Endothelial cell (in vitro differentiated cells): ENCODE measurements at regions not wholly inside any gene's neighbourhood (a gene's known extent, or its start where the extent isn't known, plus 50 kb on each side); places are given as distances from the start of the nearest gene placed in this dataset.

Experiments used
- DNase-seq: peaks from one replicate; pipeline ENCODE4 v3.0.0; 2021; ENCODE audit warnings: low spot score
- H3K27ac Mint-ChIP-seq: one replicate; pipeline ENCODE4 v1.8.0; 2021; ENCODE audit warnings: mixed read lengths, inconsistent platforms; ENCODE audit not compliant: unreplicated experiment
- H3K27me3 Mint-ChIP-seq: one replicate; pipeline ENCODE4 v1.8.0; 2021; ENCODE audit warnings: mild to moderate bottlenecking, moderate library complexity, mixed read lengths, inconsistent platforms; ENCODE audit not compliant: unreplicated experiment
- H3K36me3 Mint-ChIP-seq: one replicate; pipeline ENCODE4 v1.8.0; 2021; ENCODE audit warnings: mild to moderate bottlenecking, low read depth, mixed read lengths, inconsistent platforms; ENCODE audit not compliant: unreplicated experiment
- H3K4me1 Mint-ChIP-seq: one replicate; pipeline ENCODE4 v1.8.0; 2021; ENCODE audit warnings: mild to moderate bottlenecking, mixed read lengths, inconsistent platforms; ENCODE audit not compliant: unreplicated experiment
- H3K4me3 Mint-ChIP-seq: one replicate; pipeline ENCODE4 v1.8.0; 2021; ENCODE audit warnings: mild to moderate bottlenecking, mixed read lengths, inconsistent platforms; ENCODE audit not compliant: unreplicated experiment
- H3K9me3 Mint-ChIP-seq: one replicate; pipeline ENCODE4 v1.8.0; 2021; ENCODE audit warnings: mixed read lengths, inconsistent platforms; ENCODE audit not compliant: unreplicated experiment
- TF ChIP-seq, protein P1 (sequence below): fragments of 200-600 bp; sonication (generic); IDR thresholded peaks from one replicate; pipeline ENCODE4 v1.5.0; 2021; ENCODE audit warnings: antibody characterized with exemption; ENCODE audit not compliant: unreplicated experiment

- Mint-ChIP-seq H3K4me1 (peaks cover 14% of the 10 kb centered on the region), H3K27ac (no peak overlapping the region), H3K9me3 (no peaks in the 10 kb centered on the region), H3K4me3 (no peak overlapping the region), H3K27me3 (peaks cover 6% of the 10 kb centered on the region), H3K36me3 (no peaks in the 10 kb centered on the region)
- TF ChIP-seq, protein P1, sequence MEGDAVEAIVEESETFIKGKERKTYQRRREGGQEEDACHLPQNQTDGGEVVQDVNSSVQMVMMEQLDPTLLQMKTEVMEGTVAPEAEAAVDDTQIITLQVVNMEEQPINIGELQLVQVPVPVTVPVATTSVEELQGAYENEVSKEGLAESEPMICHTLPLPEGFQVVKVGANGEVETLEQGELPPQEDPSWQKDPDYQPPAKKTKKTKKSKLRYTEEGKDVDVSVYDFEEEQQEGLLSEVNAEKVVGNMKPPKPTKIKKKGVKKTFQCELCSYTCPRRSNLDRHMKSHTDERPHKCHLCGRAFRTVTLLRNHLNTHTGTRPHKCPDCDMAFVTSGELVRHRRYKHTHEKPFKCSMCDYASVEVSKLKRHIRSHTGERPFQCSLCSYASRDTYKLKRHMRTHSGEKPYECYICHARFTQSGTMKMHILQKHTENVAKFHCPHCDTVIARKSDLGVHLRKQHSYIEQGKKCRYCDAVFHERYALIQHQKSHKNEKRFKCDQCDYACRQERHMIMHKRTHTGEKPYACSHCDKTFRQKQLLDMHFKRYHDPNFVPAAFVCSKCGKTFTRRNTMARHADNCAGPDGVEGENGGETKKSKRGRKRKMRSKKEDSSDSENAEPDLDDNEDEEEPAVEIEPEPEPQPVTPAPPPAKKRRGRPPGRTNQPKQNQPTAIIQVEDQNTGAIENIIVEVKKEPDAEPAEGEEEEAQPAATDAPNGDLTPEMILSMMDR: no peak
- no peak for DNase-seq
Measured at GRCh38 chr5:6194261-6194875, 184.0 kb downstream of the MED10 start.

- peaks cover 14% of the 10 kb centered on the region for H3K4me1 Mint-ChIP-seq
Measured at GRCh38 chr5:6193310-6193709, 185.0 kb downstream of the MED10 start.

GRCh38 chr5:6190838-6191237 lies 187.5 kb downstream of the MED10 start:
- Mint-ChIP-seq H3K4me3 (no peak overlapping the region), H3K9me3 (no peaks in the 10 kb centered on the region), H3K36me3 (no peaks in the 10 kb centered on the region), H3K27ac (no peak overlapping the region), H3K27me3 (peaks cover 2% of the 10 kb centered on the region), H3K4me1 (peaks cover 9% of the 10 kb centered on the region)
- TF ChIP-seq, protein P1: no peak
- no peak for DNase-seq

More at GRCh38 chr5:6193310-6193709, 185.0 kb downstream of the MED10 start:
- Mint-ChIP-seq H3K27ac (no peak overlapping the region), H3K27me3 (peaks cover 6% of the 10 kb centered on the region), H3K9me3 (no peaks in the 10 kb centered on the region), H3K36me3 (no peaks in the 10 kb centered on the region), H3K4me3 (no peak overlapping the region)
- TF ChIP-seq, protein P1: no peak
- no peak for DNase-seq

DNA sequence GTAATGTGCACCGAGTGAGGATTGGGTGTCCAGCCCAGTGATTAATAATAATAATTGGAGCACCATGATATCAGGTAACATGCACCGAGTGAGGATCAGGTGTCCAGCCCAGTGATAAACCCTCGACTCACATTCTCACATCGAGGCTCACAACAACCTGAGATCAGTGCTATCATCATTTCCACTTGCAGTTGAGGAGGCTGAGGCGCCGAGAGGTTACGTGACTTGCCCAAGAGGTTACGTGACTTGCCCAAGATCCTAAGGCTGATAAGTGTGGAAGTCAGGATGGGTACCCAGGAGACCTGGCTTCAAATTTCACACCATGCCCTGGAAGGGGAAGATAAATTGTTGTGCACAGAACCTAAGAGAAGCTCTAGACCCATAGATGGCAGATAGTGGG lies 189.4 kb downstream of the MED10 start:
- DNase-seq: no peak
- Mint-ChIP-seq H3K9me3 (no peaks in the 10 kb centered on the region), H3K27ac (no peak overlapping the region), H3K27me3 (peaks cover 5% of the 10 kb centered on the region), H3K4me1 (no peaks in the 10 kb centered on the region), H3K4me3 (no peak overlapping the region), H3K36me3 (no peaks in the 10 kb centered on the region)
- TF ChIP-seq, protein P1: no peak

- H3K27me3 Mint-ChIP-seq: peaks cover 4% of the 10 kb centered on the region
- H3K4me3 Mint-ChIP-seq: no peak overlapping the region
- TF ChIP-seq, protein P1: no peak
- H3K27ac Mint-ChIP-seq: no peak overlapping the region
- no peak for DNase-seq
- H3K9me3 Mint-ChIP-seq: no peaks in the 10 kb centered on the region
- no peaks in the 10 kb centered on the region for H3K4me1 Mint-ChIP-seq
- no peaks in the 10 kb centered on the region for H3K36me3 Mint-ChIP-seq
Measured at GRCh38 chr5:6188344-6188743, 190.0 kb downstream of the MED10 start.
